IMR-90 (cell line): ENCODE measurements at regions not wholly inside any gene's neighbourhood (a gene's known extent, or its start where the extent isn't known, plus 50 kb on each side); places are given as distances from the start of the nearest gene placed in this dataset.

Experiments used
- ATAC-seq: fragments of 200-7000 bp; cut with Tn5 transposase; 2 replicates; pipeline ENCODE4 v1.9.1; 2020; ENCODE audit warnings: low read depth, mild to moderate bottlenecking, moderate library complexity
- BruUV-seq: library from RNA; stranded (reverse); fragments of 400-500 nt; replicated peaks from 2 replicates; lab custom pipeline; 2021; lab: Mats Ljungman, UMichigan
- CTCF ChIA-PET: fragments of 300-600 bp; formaldehyde crosslinking; extraction: SDS; loops from one replicate; lab custom pipeline; 2021; ENCODE audit warnings: antibody characterized with exemption; lab: Yijun Ruan, JAX
- POLR2A ChIA-PET: fragments of 300-600 bp; sonication (Branson Sonifier 250); formaldehyde crosslinking; loops from one replicate; lab custom pipeline; 2022; ENCODE audit warnings: antibody characterized with exemption; ENCODE audit not compliant: unreplicated experiment; lab: Charles Lee
- DNase-seq: peaks from one replicate; pipeline ENCODE4 v3.0.0; 2013
- H2AFZ ChIP-seq: replicated peaks from 2 replicates; pipeline ENCODE3; 2013; ENCODE audit warnings: low read length, mild to moderate bottlenecking; ENCODE audit not compliant: poor library complexity
- H2AK5ac ChIP-seq: 2 replicates; pipeline ENCODE4 v1.6.1; 2013; ENCODE audit warnings: low read depth, low read length, inconsistent platforms
- H2AK9ac ChIP-seq: replicated peaks from 2 replicates; pipeline ENCODE3; 2013; ENCODE audit warnings: mild to moderate bottlenecking, low read depth, low read length, moderate library complexity; ENCODE audit not compliant: poor library complexity
- H2BK120ac ChIP-seq: 2 replicates; pipeline ENCODE4 v1.6.1; 2013; ENCODE audit warnings: low read depth, low read length, inconsistent platforms
- H2BK15ac ChIP-seq: 3 replicates; pipeline ENCODE4 v1.6.1; 2013; ENCODE audit warnings: low read depth, low read length, inconsistent platforms
- H2BK20ac ChIP-seq: 2 replicates; pipeline ENCODE4 v1.6.1; 2013; ENCODE audit warnings: low read depth, mild to moderate bottlenecking, inconsistent platforms, low read length, moderate library complexity
- H2BK5ac ChIP-seq: 2 replicates; pipeline ENCODE4 v1.6.1; 2013; ENCODE audit warnings: mild to moderate bottlenecking, low read depth, low read length, inconsistent platforms; ENCODE audit not compliant: poor library complexity, severe bottlenecking
- H3K14ac ChIP-seq: replicated peaks from 2 replicates; pipeline ENCODE4 v1.6.1; 2013; ENCODE audit warnings: low read depth, low read length, inconsistent platforms
- H3K18ac ChIP-seq: 2 replicates; pipeline ENCODE4 v1.6.1; 2013; ENCODE audit warnings: low read depth, low read length, control low read depth
- H3K23ac ChIP-seq: 2 replicates; pipeline ENCODE4 v1.6.1; 2013; ENCODE audit warnings: low read depth, low read length, inconsistent platforms
- H3K27ac ChIP-seq: 2 replicates; pipeline ENCODE4 v1.5.1; 2013; ENCODE audit warnings: mild to moderate bottlenecking, control low read depth, low read length; ENCODE audit not compliant: insufficient read depth
- H3K27me3 ChIP-seq: 2 replicates; pipeline ENCODE4 v1.6.1; 2013; ENCODE audit warnings: low read length; ENCODE audit not compliant: control insufficient read depth, insufficient read depth
- H3K36me3 ChIP-seq: 2 replicates; pipeline ENCODE4 v1.6.1; 2013; ENCODE audit warnings: low read length, mixed read lengths; ENCODE audit not compliant: control insufficient read depth, insufficient read depth
- H3K4ac ChIP-seq: 2 replicates; pipeline ENCODE4 v1.6.1; 2013; ENCODE audit warnings: low read depth, low read length, inconsistent platforms
- H3K4me1 ChIP-seq: 2 replicates; pipeline ENCODE4 v1.6.1; 2013; ENCODE audit warnings: low read length, mixed read lengths; ENCODE audit not compliant: control insufficient read depth, insufficient read depth
- H3K4me2 ChIP-seq: 2 replicates; pipeline ENCODE4 v1.6.1; 2013; ENCODE audit warnings: low read depth, mild to moderate bottlenecking, control low read depth, low read length, moderate library complexity
- H3K4me3 ChIP-seq: 2 replicates; pipeline ENCODE4 v1.5.1; 2013; ENCODE audit warnings: low read depth, mild to moderate bottlenecking, control low read depth, low read length, moderate library complexity; ENCODE audit not compliant: insufficient read depth
- H3K56ac ChIP-seq: 2 replicates; pipeline ENCODE4 v1.6.1; 2013; ENCODE audit warnings: low read length, inconsistent platforms; ENCODE audit not compliant: insufficient read depth; ENCODE audit errors: extremely low read depth
- H3K79me1 ChIP-seq, 2 experiments: 2 replicates each; pipeline ENCODE4 v1.6.1; 2013; ENCODE audit warnings: low read length in 2 of 2, inconsistent platforms in 1 of 2, low read depth in 1 of 2
- H3K9ac ChIP-seq: 2 replicates; pipeline ENCODE4 v1.6.1; 2013; ENCODE audit warnings: low read depth, low read length, control low read depth
- H3K9me1 ChIP-seq: 2 replicates; pipeline ENCODE4 v1.6.1; 2013; ENCODE audit warnings: low read length, inconsistent platforms; ENCODE audit not compliant: insufficient read depth
- H3K9me3 ChIP-seq: 2 replicates; pipeline ENCODE4 v1.6.1; 2013; ENCODE audit warnings: low read length; ENCODE audit not compliant: control insufficient read depth, insufficient read depth
- H4K20me1 ChIP-seq: 2 replicates; pipeline ENCODE4 v1.6.1; 2013; ENCODE audit warnings: low read length, inconsistent platforms; ENCODE audit not compliant: insufficient read depth
- H4K5ac ChIP-seq: 2 replicates; pipeline ENCODE4 v1.6.1; 2013; ENCODE audit warnings: mild to moderate bottlenecking, low read depth, low read length, control low read depth
- H4K8ac ChIP-seq, 2 experiments: 2 replicates each; pipeline ENCODE4 v1.6.1; 2013; ENCODE audit warnings: low read depth in 2 of 2, low read length in 2 of 2, control low read depth in 1 of 2, inconsistent platforms in 1 of 2
- H4K91ac ChIP-seq: 2 replicates; pipeline ENCODE4 v1.6.1; 2013; ENCODE audit warnings: low read depth, low read length, inconsistent platforms; ENCODE audit not compliant: insufficient read depth
- BHLHE40 ChIP-seq: fragments of 150-350 bp; IDR thresholded peaks from 2 replicates; pipeline ENCODE4 v1.6.1; 2016; ENCODE audit warnings: mild to moderate bottlenecking, low read depth, low read length
- CEBPB ChIP-seq: IDR thresholded peaks from 2 replicates; pipeline ENCODE4 v1.6.1; 2012; ENCODE audit warnings: low read depth, low read length, improper control_type of control experiment
- CHD1 ChIP-seq: IDR thresholded peaks from 2 replicates; pipeline ENCODE4 v1.6.1; 2012; ENCODE audit warnings: low read depth, low read length, improper control_type of control experiment
- FOS ChIP-seq: fragments of 150-350 bp; IDR thresholded peaks from 2 replicates; pipeline ENCODE4 v1.6.1; 2016; ENCODE audit warnings: low read depth, low read length
- MAFK ChIP-seq: IDR thresholded peaks from 2 replicates; pipeline ENCODE4 v1.6.1; 2012; ENCODE audit warnings: low read depth, low read length, improper control_type of control experiment
- MAZ ChIP-seq: IDR thresholded peaks from 2 replicates; pipeline ENCODE4 v1.6.1; 2012; ENCODE audit warnings: low read depth, mild to moderate bottlenecking, low read length, improper control_type of control experiment, moderate library complexity, borderline replicate concordance
- MXI1 ChIP-seq: IDR thresholded peaks from 2 replicates; pipeline ENCODE4 v1.6.1; 2012; ENCODE audit warnings: low read depth, mild to moderate bottlenecking, low read length, moderate library complexity, borderline replicate concordance
- NFE2L2 ChIP-seq: fragments of 150-350 bp; IDR thresholded peaks from 2 replicates; pipeline ENCODE4 v1.6.1; 2016; ENCODE audit warnings: low read depth, mild to moderate bottlenecking, low read length
- POLR2A ChIP-seq: IDR thresholded peaks from 2 replicates; pipeline ENCODE4 v1.6.1; 2012; ENCODE audit warnings: mild to moderate bottlenecking, low read depth, low read length
- RAD21 ChIP-seq: IDR thresholded peaks from 2 replicates; pipeline ENCODE4 v1.6.1; 2012; ENCODE audit warnings: low read length, improper control_type of control experiment
- RCOR1 ChIP-seq: IDR thresholded peaks from 2 replicates; pipeline ENCODE4 v1.6.1; 2012; ENCODE audit warnings: mild to moderate bottlenecking, low read length, improper control_type of control experiment; ENCODE audit not compliant: insufficient replicate concordance
- RFX5 ChIP-seq: IDR thresholded peaks from 2 replicates; pipeline ENCODE4 v1.8.0; 2012; ENCODE audit warnings: low read depth, mild to moderate bottlenecking, low read length, moderate library complexity
- SMC3 ChIP-seq: fragments of 150-350 bp; IDR thresholded peaks from 2 replicates; pipeline ENCODE4 v1.6.1; 2016; ENCODE audit warnings: low read depth, mild to moderate bottlenecking, antibody characterized with exemption, low read length, moderate library complexity
- WGBS, 2 experiments: methylation state at CpG; one replicate each; pipeline versions ENCODE4 v1.1.5 to v1.1.7; 2013; ENCODE audit warnings: missing lambda C conversion rate in 2 of 2; ENCODE audit not compliant: insufficient read length in 1 of 2; ENCODE audit errors: extremely low coverage in 2 of 2; 5-methylcytosine and 5-hydroxymethylcytosine counted together
- dilution Hi-C: fragments of 300-500 bp; cut with HindIII; formaldehyde crosslinking; loops from one replicate; pipeline ENCODE4 v1.14.3; 2018; ENCODE audit warnings: low sequenced_read_pairs; ENCODE audit not compliant: unreplicated experiment
- in situ Hi-C: fragments of 300-500 bp; cut with MboI; formaldehyde crosslinking; loops from 3 replicates; pipeline ENCODE4 v1.14.3; 2019; ENCODE audit warnings: low sequenced_read_pairs, inconsistent platforms, mixed read lengths
- intact Hi-C: fragments of 100-400 bp; cut with micrococcal nuclease; formaldehyde crosslinking; loops from 2 replicates; pipeline ENCODE4 v1.10.0; 2022
- TF ChIP-seq, protein P1 (sequence below): conservative IDR thresholded peaks from 2 replicates; pipeline ENCODE4 v1.5.1; 2012; ENCODE audit warnings: mild to moderate bottlenecking, low read depth, low read length, improper control_type of control experiment
- TF ChIP-seq, protein P2 (sequence below): fragments of 150-350 bp; IDR thresholded peaks from 2 replicates; pipeline ENCODE4 v1.6.1; 2016; ENCODE audit warnings: low read depth, mild to moderate bottlenecking, low read length, moderate library complexity, borderline replicate concordance
- TF ChIP-seq, protein P3 (sequence below): fragments of 150-350 bp; IDR thresholded peaks from 2 replicates; pipeline ENCODE4 v1.6.1; 2017; ENCODE audit warnings: mild to moderate bottlenecking, antibody characterized with exemption, low read length, low read depth

DNA sequence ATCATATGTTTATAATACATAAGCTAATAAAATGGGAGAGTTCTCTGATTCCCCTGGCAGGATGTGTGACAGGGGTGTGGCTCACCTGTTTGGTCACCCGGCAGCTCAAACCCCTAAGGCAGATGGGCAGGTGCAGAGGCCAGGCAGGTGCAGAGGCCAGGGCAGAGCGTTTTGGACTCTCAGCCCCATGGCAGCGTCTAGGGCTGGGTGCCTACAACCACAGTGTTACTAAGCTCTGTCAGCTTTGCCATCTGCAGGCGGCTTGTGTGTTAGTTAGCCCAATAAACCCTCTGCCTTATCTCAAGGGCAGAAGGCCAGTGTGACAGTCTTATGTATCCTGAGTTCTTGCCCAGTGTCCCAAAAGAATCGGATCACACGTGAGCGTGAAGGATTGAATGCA lies 54.0 kb upstream of the UGT2B15 start:
- 69% methylated on average over 3 of the region's 7 CpGs; no CpG with 5 or more reads in 1 of the 2 experiments for WGBS, 2 experiments
- H3K27me3 ChIP-seq = no peaks in the 10 kb centered on the region
- no peak overlapping the region for H3K9ac ChIP-seq
- in situ Hi-C loops = no loop called here
- H3K9me1 ChIP-seq = no peaks in the 10 kb centered on the region
- no peak overlapping the region for H3K56ac ChIP-seq
- no peak overlapping the region for H2BK15ac ChIP-seq
- POLR2A ChIA-PET = no interaction called here
- no peak overlapping the region for H3K27ac ChIP-seq
- H2BK20ac ChIP-seq = no peak overlapping the region
- H4K20me1 ChIP-seq = no peaks in the 10 kb centered on the region
- no peak overlapping the region for H4K91ac ChIP-seq
- H3K36me3 ChIP-seq = no peaks in the 10 kb centered on the region
- no peaks in the 10 kb centered on the region for H3K79me1 ChIP-seq
- intact Hi-C loops = no loop called here
- H3K9me3 ChIP-seq = no peaks in the 10 kb centered on the region; the same call in 1 of the 2 replicates
- no peak overlapping the region for H3K18ac ChIP-seq
- no peak overlapping the region for H3K4me3 ChIP-seq
- no peak for ATAC-seq
- CTCF ChIA-PET = no interaction called here
- no TSS peak for BruUV-seq
- H2AK5ac ChIP-seq = no peak overlapping the region
- no peak overlapping the region for H2BK5ac ChIP-seq
- H3K14ac ChIP-seq = no peak overlapping the region
- DNase-seq = no peak
- no peak overlapping the region for H4K8ac ChIP-seq
- no peak overlapping the region for H2AK9ac ChIP-seq
- H3K4ac ChIP-seq = no peak overlapping the region
- H4K5ac ChIP-seq = no peak overlapping the region
- H2AFZ ChIP-seq = no peak overlapping the region
- no peaks in the 10 kb centered on the region for H3K4me1 ChIP-seq
- no peak overlapping the region for H3K4me2 ChIP-seq
- dilution Hi-C loops = no loop called here
- H3K23ac ChIP-seq = no peak overlapping the region
- H2BK120ac ChIP-seq = no peak overlapping the region
- TF ChIP-seq RAD21 (no peak), RFX5 (no peak), BHLHE40 (no peak), MAZ (no peak), NFE2L2 (no peak), MXI1 (no peak), CEBPB (no peak), SMC3 (no peak), RCOR1 (no peak), POLR2A (no peak), MAFK (no peak), FOS (no peak), CHD1 (no peak)
- TF ChIP-seq, protein P1, sequence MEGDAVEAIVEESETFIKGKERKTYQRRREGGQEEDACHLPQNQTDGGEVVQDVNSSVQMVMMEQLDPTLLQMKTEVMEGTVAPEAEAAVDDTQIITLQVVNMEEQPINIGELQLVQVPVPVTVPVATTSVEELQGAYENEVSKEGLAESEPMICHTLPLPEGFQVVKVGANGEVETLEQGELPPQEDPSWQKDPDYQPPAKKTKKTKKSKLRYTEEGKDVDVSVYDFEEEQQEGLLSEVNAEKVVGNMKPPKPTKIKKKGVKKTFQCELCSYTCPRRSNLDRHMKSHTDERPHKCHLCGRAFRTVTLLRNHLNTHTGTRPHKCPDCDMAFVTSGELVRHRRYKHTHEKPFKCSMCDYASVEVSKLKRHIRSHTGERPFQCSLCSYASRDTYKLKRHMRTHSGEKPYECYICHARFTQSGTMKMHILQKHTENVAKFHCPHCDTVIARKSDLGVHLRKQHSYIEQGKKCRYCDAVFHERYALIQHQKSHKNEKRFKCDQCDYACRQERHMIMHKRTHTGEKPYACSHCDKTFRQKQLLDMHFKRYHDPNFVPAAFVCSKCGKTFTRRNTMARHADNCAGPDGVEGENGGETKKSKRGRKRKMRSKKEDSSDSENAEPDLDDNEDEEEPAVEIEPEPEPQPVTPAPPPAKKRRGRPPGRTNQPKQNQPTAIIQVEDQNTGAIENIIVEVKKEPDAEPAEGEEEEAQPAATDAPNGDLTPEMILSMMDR = no peak
- TF ChIP-seq, protein P2, sequence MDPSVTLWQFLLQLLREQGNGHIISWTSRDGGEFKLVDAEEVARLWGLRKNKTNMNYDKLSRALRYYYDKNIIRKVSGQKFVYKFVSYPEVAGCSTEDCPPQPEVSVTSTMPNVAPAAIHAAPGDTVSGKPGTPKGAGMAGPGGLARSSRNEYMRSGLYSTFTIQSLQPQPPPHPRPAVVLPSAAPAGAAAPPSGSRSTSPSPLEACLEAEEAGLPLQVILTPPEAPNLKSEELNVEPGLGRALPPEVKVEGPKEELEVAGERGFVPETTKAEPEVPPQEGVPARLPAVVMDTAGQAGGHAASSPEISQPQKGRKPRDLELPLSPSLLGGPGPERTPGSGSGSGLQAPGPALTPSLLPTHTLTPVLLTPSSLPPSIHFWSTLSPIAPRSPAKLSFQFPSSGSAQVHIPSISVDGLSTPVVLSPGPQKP = no peak
- TF ChIP-seq, protein P3, sequence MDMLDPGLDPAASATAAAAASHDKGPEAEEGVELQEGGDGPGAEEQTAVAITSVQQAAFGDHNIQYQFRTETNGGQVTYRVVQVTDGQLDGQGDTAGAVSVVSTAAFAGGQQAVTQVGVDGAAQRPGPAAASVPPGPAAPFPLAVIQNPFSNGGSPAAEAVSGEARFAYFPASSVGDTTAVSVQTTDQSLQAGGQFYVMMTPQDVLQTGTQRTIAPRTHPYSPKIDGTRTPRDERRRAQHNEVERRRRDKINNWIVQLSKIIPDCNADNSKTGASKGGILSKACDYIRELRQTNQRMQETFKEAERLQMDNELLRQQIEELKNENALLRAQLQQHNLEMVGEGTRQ = no peak
